ENCODE measurements at regions not wholly inside any gene's neighbourhood (a gene's known extent, or its start where the extent isn't known, plus 50 kb on each side); places are given as distances from the start of the nearest gene placed in this dataset.

DNA sequence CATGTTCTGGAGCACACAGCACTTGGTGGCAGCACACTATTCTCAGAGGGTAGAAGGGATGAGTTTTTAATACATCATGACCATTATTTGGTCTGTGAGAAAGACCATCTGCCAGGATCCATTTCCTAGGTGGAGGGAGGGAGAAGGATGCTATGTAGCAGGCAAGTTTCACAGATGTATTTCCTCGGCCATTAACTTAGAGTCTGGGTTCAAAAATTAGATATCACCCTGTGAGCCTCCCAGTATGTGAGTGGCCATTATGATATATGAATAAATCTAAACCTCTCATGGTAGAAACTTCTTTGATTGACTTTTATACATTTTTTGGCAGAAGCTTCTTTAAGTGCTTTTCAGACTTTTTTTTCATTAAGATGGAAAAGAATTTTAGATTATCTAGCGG is 133.9 kb downstream of the SREK1 start:
- TF ChIP-seq, protein P1, sequence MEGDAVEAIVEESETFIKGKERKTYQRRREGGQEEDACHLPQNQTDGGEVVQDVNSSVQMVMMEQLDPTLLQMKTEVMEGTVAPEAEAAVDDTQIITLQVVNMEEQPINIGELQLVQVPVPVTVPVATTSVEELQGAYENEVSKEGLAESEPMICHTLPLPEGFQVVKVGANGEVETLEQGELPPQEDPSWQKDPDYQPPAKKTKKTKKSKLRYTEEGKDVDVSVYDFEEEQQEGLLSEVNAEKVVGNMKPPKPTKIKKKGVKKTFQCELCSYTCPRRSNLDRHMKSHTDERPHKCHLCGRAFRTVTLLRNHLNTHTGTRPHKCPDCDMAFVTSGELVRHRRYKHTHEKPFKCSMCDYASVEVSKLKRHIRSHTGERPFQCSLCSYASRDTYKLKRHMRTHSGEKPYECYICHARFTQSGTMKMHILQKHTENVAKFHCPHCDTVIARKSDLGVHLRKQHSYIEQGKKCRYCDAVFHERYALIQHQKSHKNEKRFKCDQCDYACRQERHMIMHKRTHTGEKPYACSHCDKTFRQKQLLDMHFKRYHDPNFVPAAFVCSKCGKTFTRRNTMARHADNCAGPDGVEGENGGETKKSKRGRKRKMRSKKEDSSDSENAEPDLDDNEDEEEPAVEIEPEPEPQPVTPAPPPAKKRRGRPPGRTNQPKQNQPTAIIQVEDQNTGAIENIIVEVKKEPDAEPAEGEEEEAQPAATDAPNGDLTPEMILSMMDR (IDR thresholded peaks at IDR 0.05; ENCODE audit: low read depth, low read length), result no peak
- TF ChIP-seq POLR2A (IDR thresholded peaks at IDR 0.05; ENCODE audit: extremely low read depth, insufficient read length), result no peak
- no peak for TF ChIP-seq MYC (IDR thresholded peaks at IDR 0.05; ENCODE audit: low read depth, low read length)

All from NB4 (cell line).